GM12892 (cell line): ENCODE measurements at regions not wholly inside any gene's neighbourhood (a gene's known extent, or its start where the extent isn't known, plus 50 kb on each side); places are given as distances from the start of the nearest gene placed in this dataset.

ENCODE experiments used
- POLR2A ChIP-seq: IDR thresholded peaks from 2 replicates; pipeline ENCODE4 v1.6.1; 2011; ENCODE audit warnings: low read depth, low read length, control low read depth
- POLR2AphosphoS5 ChIP-seq: IDR thresholded peaks from 2 replicates; pipeline ENCODE4 v1.6.1; 2011; ENCODE audit warnings: low read depth, low read length, control low read depth
- TAF1 ChIP-seq: IDR thresholded peaks from 2 replicates; pipeline ENCODE4 v1.6.1; 2011; ENCODE audit warnings: low read depth, mild to moderate bottlenecking, control low read depth, low read length, borderline replicate concordance

DNA sequence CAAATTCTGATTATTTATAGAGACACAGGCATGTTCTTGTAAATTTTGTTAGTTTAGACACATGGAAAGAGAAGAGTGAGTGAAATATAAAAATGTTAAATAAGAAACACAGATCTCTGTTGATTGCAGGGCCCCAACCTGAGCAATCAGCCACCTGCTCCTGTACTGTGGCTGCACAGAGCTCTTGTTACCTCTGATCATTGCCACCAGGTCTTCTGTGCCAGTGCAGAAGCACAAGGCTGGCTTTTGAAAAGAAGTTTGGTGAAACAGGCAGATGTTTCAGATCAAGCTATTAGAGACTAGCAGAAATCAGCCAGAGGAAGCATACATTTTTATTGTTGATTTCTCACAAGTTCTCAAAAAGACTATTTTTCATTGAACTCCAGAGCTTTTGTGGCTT lies 434.1 kb upstream of the OR4E1 start:
- no peak for TF ChIP-seq POLR2A
- TF ChIP-seq POLR2AphosphoS5: no peak
- TF ChIP-seq TAF1: no peak
